ENCODE measurements at regions not wholly inside any gene's neighbourhood (a gene's known extent, or its start where the extent isn't known, plus 50 kb on each side); places are given as distances from the start of the nearest gene placed in this dataset.
"Not testable (repeated sequence)": the region's sequence is repeated elsewhere in the genome, so short reads cannot be mapped to it uniquely, and the experiment has no call there.

GRCh38 chr4:34486461-34487363 is 1757.6 kb downstream of the ARAP2 start:
- no peak for DNase-seq (ENCODE audit: low read depth)

GRCh38 chr4:34492414-34492813 is 1751.9 kb downstream of the ARAP2 start:
- DNase-seq (ENCODE audit: low read depth) = no peak

- no peak for DNase-seq (ENCODE audit: low read depth)
Measured at GRCh38 chr4:34502086-34502485, 1742.2 kb downstream of the ARAP2 start.

GRCh38 chr4:34504731-34505130 is 1739.6 kb downstream of the ARAP2 start:
- not testable (repeated sequence) for DNase-seq (ENCODE audit: low read depth)

GRCh38 chr4:34506511-34507092 is 1737.7 kb downstream of the ARAP2 start:
- not testable (repeated sequence) for DNase-seq (ENCODE audit: low read depth)

- no peak for DNase-seq (ENCODE audit: low read depth)
Measured at GRCh38 chr4:34512616-34513015, 1731.7 kb downstream of the ARAP2 start.

- DNase-seq (ENCODE audit: low read depth) = no peak
Measured at GRCh38 chr4:34516524-34516923, 1727.8 kb downstream of the ARAP2 start.

GRCh38 chr4:34534916-34535315 is 1709.4 kb downstream of the ARAP2 start:
- no peak for DNase-seq (ENCODE audit: low read depth)

GRCh38 chr4:34566091-34566490 is 1678.2 kb downstream of the ARAP2 start:
- DNase-seq (ENCODE audit: low read depth) = no peak

GRCh38 chr4:34572026-34572425 is 1672.3 kb downstream of the ARAP2 start:
- DNase-seq (ENCODE audit: low read depth) = no peak

GRCh38 chr4:34615315-34615714 is 1629.0 kb downstream of the ARAP2 start:
- no peak for DNase-seq (ENCODE audit: low read depth)

GRCh38 chr4:34619531-34620162 is 1624.7 kb downstream of the ARAP2 start:
- DNase-seq (ENCODE audit: low read depth) = no peak

GRCh38 chr4:34628471-34628870 is 1615.8 kb downstream of the ARAP2 start:
- no peak for DNase-seq (ENCODE audit: low read depth)

- no peak for DNase-seq (ENCODE audit: low read depth)
Measured at GRCh38 chr4:34629451-34629850, 1614.9 kb downstream of the ARAP2 start.

GRCh38 chr4:34633241-34633640 is 1611.1 kb downstream of the ARAP2 start:
- no peak for DNase-seq (ENCODE audit: low read depth)

GRCh38 chr4:34636623-34637022 is 1607.7 kb downstream of the ARAP2 start:
- no peak for DNase-seq (ENCODE audit: low read depth)

- DNase-seq (ENCODE audit: low read depth) = no peak
Measured at GRCh38 chr4:34643476-34643875, 1600.8 kb downstream of the ARAP2 start.

- no peak for DNase-seq (ENCODE audit: low read depth)
Measured at GRCh38 chr4:34644579-34645115, 1599.7 kb downstream of the ARAP2 start.

GRCh38 chr4:34649716-34650115 is 1594.6 kb downstream of the ARAP2 start:
- no peak for DNase-seq (ENCODE audit: low read depth)

- no peak for DNase-seq (ENCODE audit: low read depth)
Measured at GRCh38 chr4:34664051-34664450, 1580.3 kb downstream of the ARAP2 start.

- DNase-seq (ENCODE audit: low read depth) = no peak
Measured at GRCh38 chr4:34676400-34676799, 1567.9 kb downstream of the ARAP2 start.

GRCh38 chr4:34678431-34678830 is 1565.9 kb downstream of the ARAP2 start:
- no peak for DNase-seq (ENCODE audit: low read depth)

GRCh38 chr4:34679228-34679627 is 1565.1 kb downstream of the ARAP2 start:
- DNase-seq (ENCODE audit: low read depth) = no peak

Data from activated T-cell treated with anti-CD3 and anti-CD28 coated beads for 48 hours (primary cell).